ENCODE measurements at regions not wholly inside any gene's neighbourhood (a gene's known extent, or its start where the extent isn't known, plus 50 kb on each side); places are given as distances from the start of the nearest gene placed in this dataset.
"Not testable (repeated sequence)": the region's sequence is repeated elsewhere in the genome, so short reads cannot be mapped to it uniquely, and the experiment has no call there.

- no peak overlapping the region for H3K27ac ChIP-seq
- no peak for DNase-seq (ENCODE audit: low read depth, low spot score)
These were observed 167.8 kb upstream of the AJAP1 start for GRCh38 chr1:4486408-4487120.

- DNase-seq (ENCODE audit: low read depth, low spot score) = no peak
- no peak overlapping the region for H3K27ac ChIP-seq
These were observed 166.4 kb upstream of the AJAP1 start for GRCh38 chr1:4488018-4488417.

- no peak overlapping the region for H3K27ac ChIP-seq
- no peak for DNase-seq (ENCODE audit: low read depth, low spot score)
These were observed 164.9 kb upstream of the AJAP1 start for GRCh38 chr1:4489486-4489885.

DNA sequence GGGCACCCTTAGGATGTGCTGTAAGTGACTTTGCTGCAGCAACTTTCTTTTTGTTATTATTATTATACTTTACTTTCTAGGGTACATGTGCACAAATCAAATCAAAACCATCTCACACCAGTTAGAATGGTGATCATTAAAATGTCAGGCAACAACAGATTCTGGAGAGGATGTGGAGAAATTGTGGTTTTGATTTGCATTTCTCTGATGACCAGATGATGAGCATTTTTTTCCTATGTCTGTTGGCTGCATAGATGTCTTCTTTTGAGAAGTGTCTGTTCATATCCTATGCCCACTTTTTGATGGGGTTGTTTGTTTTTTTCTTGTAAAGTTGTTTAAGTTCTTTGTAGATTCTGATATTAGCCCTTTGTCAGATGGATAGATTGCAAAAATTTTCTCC, 164.4 kb upstream of the AJAP1 start:
- H3K27ac ChIP-seq; DNase-seq (ENCODE audit: low read depth, low spot score): not testable (repeated sequence)

DNA sequence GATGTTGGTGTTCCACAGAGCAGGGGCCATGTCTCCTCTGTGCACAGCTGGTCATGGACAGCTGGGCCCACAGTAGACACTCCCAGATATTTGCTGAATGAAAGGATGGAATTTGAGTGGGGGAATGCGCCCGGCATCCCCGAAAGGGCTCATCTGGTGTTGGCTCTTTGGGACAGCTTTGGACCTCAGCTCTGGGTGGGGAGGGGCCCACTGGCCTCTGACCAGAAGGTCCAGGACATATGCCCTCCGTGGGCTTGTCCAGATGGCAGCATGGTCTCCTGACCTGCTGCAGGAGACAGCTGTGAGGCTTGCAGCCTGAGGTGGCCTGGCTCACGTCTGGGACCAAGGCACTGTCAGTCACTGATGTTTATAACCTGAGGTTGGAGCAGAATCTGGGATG, 160.4 kb upstream of the AJAP1 start:
- H3K27ac ChIP-seq = no peak overlapping the region
- DNase-seq (ENCODE audit: low read depth, low spot score) = no peak

DNA sequence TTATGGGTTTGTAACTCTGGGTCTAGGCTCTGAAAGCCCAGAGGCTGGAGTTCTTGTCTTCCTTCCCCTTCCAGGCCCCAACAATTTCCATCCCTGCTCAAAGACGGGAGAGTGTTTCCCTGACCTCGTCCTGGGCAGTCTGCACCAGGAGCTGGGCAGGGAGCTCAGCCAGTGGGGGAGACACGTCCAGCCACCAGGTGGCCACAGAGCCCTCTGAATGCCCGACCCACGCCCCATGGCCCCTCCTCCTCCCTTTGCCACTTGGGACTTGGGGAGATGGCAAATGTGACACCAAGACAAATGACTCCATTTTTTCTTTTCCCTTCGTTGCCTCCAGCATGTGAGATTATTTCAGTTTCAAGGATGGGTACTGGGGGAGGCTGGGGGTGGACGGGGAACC, 159.9 kb upstream of the AJAP1 start:
- no peak for DNase-seq (ENCODE audit: low read depth, low spot score)
- no peak overlapping the region for H3K27ac ChIP-seq

DNA sequence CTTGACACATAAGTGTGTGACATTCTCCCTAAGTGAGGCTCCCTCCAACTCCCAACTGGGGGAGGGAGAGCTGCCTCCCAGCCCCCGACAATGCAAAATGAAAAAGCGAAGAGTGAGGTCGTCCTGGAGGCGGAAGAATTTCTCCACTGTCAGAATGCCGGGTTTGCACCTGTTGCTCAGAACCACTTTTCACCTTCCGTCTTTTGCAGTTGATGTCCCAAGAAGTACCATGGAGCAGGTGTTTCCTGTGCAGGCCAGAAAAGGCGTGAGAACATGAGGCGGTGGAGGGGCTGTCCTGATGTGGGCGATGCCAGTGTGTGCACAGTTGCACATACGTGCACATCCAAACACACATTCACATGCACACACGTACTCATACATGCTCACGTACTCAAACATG, 158.6 kb upstream of the AJAP1 start:
- H3K27ac ChIP-seq = no peak overlapping the region

DNA sequence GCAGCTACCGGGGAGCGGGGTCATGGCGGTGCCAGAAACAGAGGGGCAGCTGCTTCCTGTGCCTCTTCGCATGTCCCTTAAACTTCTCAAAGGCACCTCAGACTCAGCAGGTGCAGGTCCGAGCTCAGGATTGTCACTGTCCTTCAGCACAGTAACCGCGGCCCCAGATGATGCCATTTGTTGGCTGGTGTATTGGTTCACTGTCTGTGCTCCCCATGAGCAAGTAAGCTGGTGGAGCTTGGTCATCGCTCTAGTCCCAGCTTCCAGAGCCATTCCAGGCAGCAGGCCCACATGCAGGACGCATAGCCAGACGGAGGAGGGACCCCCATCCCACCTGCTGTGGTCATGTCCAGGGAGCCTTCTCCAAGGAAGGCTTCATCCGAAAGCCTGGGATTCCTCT, 154.0 kb upstream of the AJAP1 start:
- no peak overlapping the region for H3K27ac ChIP-seq
- DNase-seq (ENCODE audit: low read depth, low spot score) = no peak

More for the DNA sequence above, 158.6 kb upstream of the AJAP1 start:
- no peak for DNase-seq (ENCODE audit: low read depth, low spot score)

GRCh38 chr1:4506591-4506990, 147.8 kb upstream of the AJAP1 start:
- DNase-seq (ENCODE audit: low read depth, low spot score) = no peak
- no peak overlapping the region for H3K27ac ChIP-seq

DNA sequence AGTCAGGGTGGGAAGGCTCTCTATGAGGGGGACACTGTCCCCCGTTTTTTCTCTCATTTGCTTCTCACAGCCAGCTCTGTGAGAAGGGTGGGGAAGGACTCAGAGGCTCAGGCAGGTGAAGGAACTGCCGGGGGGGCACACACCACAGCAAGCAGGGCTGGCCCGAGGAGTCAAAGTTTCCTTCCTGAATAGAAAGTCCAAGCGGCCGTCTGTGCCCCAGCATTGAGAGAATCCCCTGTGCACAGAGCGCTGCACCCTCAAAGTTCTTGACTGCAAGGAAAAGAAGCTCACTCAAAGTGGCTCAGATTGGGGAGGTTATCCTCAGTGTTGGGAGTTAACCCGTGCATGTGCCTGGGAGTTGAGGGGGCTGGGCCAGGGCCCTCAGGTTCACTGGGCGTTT, 145.2 kb upstream of the AJAP1 start:
- no peak for DNase-seq (ENCODE audit: low read depth, low spot score)
- no peak overlapping the region for H3K27ac ChIP-seq

DNA sequence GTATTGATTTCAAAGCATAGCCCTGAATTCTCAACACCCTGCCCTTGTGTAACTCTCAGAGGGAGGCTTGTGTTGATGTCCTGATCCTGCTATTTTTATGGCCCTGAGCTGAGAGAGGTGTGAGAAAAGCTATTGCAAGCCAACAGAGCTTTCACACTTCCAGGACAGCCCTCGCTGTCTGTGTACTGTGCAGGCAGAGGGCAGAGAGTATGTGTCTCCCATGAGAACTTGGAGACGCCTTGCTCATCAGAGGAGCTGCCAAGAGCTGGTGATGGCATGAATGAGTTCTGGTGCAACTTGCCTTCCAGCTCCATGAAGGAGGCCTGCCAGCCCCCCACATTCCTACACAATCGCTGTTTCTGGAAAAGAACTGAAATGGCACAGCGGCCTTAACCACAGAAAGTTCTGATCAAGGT, 144.1 kb upstream of the AJAP1 start:
- H3K27ac ChIP-seq = no peak overlapping the region
- DNase-seq (ENCODE audit: low read depth, low spot score) = no peak

DNA sequence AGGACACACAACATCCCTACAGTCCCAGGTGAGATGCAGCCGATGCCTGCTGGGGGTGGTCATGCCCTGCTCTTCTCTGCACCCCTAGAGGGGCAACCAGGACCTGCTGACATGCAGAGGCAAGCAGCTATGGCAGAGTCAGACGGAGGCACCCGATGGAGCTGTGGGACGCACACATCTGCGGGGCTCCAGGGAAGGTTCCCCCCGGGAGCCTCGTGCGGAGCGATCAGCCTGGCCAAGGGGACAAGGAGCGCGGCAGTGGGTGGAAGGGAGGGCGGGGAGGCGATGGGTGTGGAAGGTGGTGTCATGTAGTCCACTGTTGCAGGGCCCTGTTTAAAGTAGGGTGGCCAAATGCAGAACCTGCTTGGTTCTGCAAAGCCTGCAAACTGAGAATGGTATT, 143.0 kb upstream of the AJAP1 start:
- no peak for DNase-seq (ENCODE audit: low read depth, low spot score)
- no peak overlapping the region for H3K27ac ChIP-seq

DNA sequence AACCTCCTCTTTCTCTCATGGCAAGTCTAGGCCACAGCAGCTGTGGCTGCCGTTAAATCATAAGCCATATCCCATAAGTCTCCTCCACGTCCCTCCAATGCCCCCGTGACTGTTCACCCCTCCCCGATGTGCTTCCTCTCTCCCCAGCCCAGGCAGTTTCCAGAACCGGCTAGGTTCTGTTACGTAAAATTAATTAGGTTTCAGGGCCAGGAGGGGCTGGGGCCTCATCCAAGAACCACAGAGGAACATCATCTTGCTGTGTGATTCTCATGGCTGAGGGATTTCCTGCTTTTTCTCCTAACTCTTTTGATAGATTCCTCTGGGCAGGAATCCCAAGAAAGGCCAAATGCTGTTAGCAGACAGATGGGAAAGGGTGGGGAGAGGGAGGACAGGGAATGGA, 141.8 kb upstream of the AJAP1 start:
- no peak overlapping the region for H3K27ac ChIP-seq
- DNase-seq (ENCODE audit: low read depth, low spot score) = no peak

GRCh38 chr1:4513685-4514084, 140.7 kb upstream of the AJAP1 start:
- H3K27ac ChIP-seq = no peak overlapping the region
- DNase-seq (ENCODE audit: low read depth, low spot score) = no peak

- H3K27ac ChIP-seq = no peak overlapping the region
- DNase-seq (ENCODE audit: low read depth, low spot score) = no peak
These were observed 138.6 kb upstream of the AJAP1 start for GRCh38 chr1:4515727-4516289.

GRCh38 chr1:4516596-4516995, 137.8 kb upstream of the AJAP1 start:
- no peak for DNase-seq (ENCODE audit: low read depth, low spot score)
- no peak overlapping the region for H3K27ac ChIP-seq

DNA sequence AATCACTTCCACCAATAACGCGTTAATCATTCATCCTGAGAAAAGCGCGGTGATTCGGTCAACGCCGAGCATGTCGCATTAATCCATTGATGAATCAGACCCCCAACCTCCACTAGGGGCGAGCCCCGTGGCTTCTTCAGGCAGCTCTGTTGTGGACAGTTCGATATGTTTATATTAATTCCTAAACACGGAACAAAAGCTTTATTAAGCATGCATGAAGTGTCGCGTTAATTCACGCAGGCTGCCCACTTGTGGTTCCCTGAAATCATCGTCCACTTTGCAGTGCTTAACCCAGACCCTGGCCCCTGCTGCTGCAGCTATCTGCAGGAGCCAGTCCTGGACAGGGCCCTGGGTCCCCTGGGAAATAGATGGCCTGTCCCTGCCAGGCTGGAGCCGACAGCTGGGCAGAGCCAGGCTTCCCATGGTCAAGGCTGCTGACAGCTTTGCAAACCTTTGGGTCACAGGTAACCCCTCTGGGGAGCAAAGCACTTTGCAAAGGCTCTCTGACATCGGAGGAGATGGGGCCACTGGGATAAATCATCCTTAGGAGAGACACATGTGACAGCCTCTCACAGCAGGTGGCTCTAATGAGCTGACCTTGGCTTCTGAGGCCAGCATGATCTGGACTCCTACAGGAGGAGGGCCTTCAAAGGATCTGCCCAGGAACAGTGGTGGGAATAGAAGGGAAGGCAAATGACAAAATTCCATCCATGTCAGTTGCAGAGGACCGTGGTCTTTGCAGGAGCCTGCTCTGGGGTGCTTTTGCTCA, 137.0 kb upstream of the AJAP1 start:
- no peak for DNase-seq (ENCODE audit: low read depth, low spot score)
- H3K27ac ChIP-seq = no peak overlapping the region

DNA sequence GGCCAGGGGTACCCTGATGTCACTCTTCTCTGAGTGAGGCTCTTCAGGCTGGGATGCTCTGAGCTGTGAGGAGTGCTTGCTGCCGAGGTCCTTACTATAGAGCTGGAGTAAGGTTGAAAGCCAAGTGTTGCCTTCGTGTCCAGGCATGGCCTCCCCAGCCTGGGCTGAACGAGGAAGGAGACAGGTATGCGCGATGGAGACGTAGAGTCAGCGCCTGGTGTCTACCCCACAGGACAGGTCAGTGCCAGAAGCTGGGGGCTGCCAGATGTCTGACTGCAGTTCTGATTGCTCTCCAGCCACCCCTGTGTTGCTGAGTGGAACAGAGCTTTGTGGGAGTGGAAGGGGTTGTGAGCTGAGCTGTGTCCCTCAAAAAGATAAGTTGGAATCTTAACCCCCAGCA, 135.8 kb upstream of the AJAP1 start:
- no peak overlapping the region for H3K27ac ChIP-seq
- no peak for DNase-seq (ENCODE audit: low read depth, low spot score)

GRCh38 chr1:4519954-4520353, 134.5 kb upstream of the AJAP1 start:
- H3K27ac ChIP-seq = no peak overlapping the region
- DNase-seq (ENCODE audit: low read depth, low spot score) = no peak

GRCh38 chr1:4523551-4523950, 130.9 kb upstream of the AJAP1 start:
- H3K27ac ChIP-seq = no peak overlapping the region
- no peak for DNase-seq (ENCODE audit: low read depth, low spot score)

DNA sequence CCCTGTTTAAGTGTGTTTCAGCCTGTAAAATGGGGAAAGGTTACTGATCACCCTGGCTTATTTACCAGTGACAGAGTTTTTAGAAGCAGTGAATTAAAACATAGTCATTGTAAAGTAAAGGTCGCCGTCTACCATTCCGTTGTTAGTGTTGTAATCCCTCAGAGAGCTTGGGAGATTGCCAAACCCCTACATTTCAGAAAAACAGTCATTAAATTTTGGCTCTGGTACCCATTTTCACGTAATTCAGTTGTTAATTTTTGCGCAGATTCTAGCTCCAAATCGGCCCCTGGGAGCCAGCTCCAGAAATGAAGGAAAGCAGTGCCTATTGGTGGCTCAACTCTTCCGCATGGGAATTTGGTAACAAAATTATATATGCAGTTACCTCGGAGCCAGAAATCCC, 127.7 kb upstream of the AJAP1 start:
- no peak for DNase-seq (ENCODE audit: low read depth, low spot score)
- H3K27ac ChIP-seq = no peak overlapping the region

DNA sequence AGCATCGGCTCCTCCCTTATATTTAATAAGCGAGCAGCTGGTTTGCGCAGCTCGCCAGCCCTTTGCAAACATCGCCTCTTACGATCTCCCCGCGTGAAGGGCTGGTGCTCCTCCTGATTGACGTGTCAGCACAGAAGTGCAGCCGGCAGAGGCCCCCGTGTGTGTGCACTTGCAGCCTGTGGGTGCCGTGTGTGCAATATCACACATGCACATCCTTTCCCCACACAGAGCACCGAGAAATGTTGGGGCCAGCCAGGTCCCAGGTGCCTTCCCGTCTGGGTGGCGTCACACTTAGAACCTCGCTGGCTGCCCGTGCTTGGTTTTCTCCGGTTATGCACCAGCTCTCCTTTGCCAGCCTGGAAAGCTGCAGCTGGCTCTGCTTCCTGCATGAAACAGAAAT, 126.6 kb upstream of the AJAP1 start:
- DNase-seq (ENCODE audit: low read depth, low spot score) = no peak
- no peak overlapping the region for H3K27ac ChIP-seq
